ENCODE measurements at regions not wholly inside any gene's neighbourhood (a gene's known extent, or its start where the extent isn't known, plus 50 kb on each side); places are given as distances from the start of the nearest gene placed in this dataset.

- no peak for TF ChIP-seq CTCF (IDR thresholded peaks at IDR 0.05; ENCODE audit: low read depth, low read length, missing control alignments)
- no peak overlapping the region for H3K4me3 ChIP-seq (replicated peaks; ENCODE audit: low read depth, low read length)
- DNase-seq (ENCODE audit: extremely low read depth, low read depth), result no peak
Observed at GRCh38 chr22:47781024-47781423, 1018.6 kb downstream of the TBC1D22A start.

GRCh38 chr22:47780281-47780875 is 1017.9 kb downstream of the TBC1D22A start:
- TF ChIP-seq CTCF (IDR thresholded peaks at IDR 0.05; ENCODE audit: low read depth, low read length, missing control alignments), result no peak

GRCh38 chr22:47779474-47779873 is 1017.0 kb downstream of the TBC1D22A start:
- TF ChIP-seq CTCF (IDR thresholded peaks at IDR 0.05; ENCODE audit: low read depth, low read length, missing control alignments), result no peak
- no peak for DNase-seq (ENCODE audit: extremely low read depth, low read depth)
- no peak overlapping the region for H3K4me3 ChIP-seq (replicated peaks; ENCODE audit: low read depth, low read length)

More at GRCh38 chr22:47780281-47780875, 1017.9 kb downstream of the TBC1D22A start:
- H3K4me3 ChIP-seq (replicated peaks; ENCODE audit: low read depth, low read length), result no peak overlapping the region
- DNase-seq (ENCODE audit: extremely low read depth, low read depth), result no peak

DNA sequence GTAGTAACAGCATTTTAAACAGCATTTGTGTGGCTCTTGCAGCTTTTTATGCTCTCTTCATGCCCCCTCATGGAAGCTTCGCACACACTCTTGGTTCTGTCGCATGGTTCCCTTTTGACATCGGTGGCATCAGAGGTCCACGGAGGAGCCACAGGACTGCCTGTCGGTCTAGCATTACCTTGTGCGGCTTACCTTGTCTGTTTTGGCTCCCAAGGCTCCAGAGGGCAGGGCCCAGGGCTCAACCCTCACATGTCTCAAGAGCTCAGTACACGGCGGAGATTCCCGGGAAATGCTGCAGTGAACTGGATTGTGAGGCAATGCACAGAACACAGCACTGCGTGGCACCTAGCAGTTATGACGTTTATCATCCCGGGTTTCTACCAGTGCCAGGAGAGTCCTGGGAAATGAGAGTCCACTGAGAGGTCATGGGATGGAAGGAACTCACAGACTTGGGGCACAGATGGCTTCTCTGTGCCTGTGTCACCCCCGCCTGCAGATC is 1015.8 kb downstream of the TBC1D22A start:
- DNase-seq (ENCODE audit: extremely low read depth, low read depth), result no peak
- H3K4me3 ChIP-seq (replicated peaks; ENCODE audit: low read depth, low read length), result no peak overlapping the region
- TF ChIP-seq CTCF (IDR thresholded peaks at IDR 0.05; ENCODE audit: low read depth, low read length, missing control alignments), result no peak

- no peak overlapping the region for H3K4me3 ChIP-seq (replicated peaks; ENCODE audit: low read depth, low read length)
- TF ChIP-seq CTCF (IDR thresholded peaks at IDR 0.05; ENCODE audit: low read depth, low read length, missing control alignments), result no peak
- DNase-seq (ENCODE audit: extremely low read depth, low read depth), result no peak
Observed at GRCh38 chr22:47777426-47777825, 1015.0 kb downstream of the TBC1D22A start.

- TF ChIP-seq CTCF (IDR thresholded peaks at IDR 0.05; ENCODE audit: low read depth, low read length, missing control alignments), result no peak
- no peak for DNase-seq (ENCODE audit: extremely low read depth, low read depth)
- no peak overlapping the region for H3K4me3 ChIP-seq (replicated peaks; ENCODE audit: low read depth, low read length)
Observed at GRCh38 chr22:47776329-47776728, 1013.9 kb downstream of the TBC1D22A start.

- DNase-seq (ENCODE audit: extremely low read depth, low read depth), result no peak
- H3K4me3 ChIP-seq (replicated peaks; ENCODE audit: low read depth, low read length), result no peak overlapping the region
- no peak for TF ChIP-seq CTCF (IDR thresholded peaks at IDR 0.05; ENCODE audit: low read depth, low read length, missing control alignments)
Observed at GRCh38 chr22:47775686-47776085, 1013.2 kb downstream of the TBC1D22A start.
